B cell (primary cell): ENCODE measurements at regions not wholly inside any gene's neighbourhood (a gene's known extent, or its start where the extent isn't known, plus 50 kb on each side); places are given as distances from the start of the nearest gene placed in this dataset.

Experiments used
- ATAC-seq: fragments of 200-7000 bp; cut with Tn5 transposase; one replicate; pipeline ENCODE4 v1.10.0; 2021; ENCODE audit warnings: low read depth, mild to moderate bottlenecking, moderate number of reproducible peaks, moderate library complexity
- CTCF ChIA-PET: fragments of 350-600 bp; sonication (Branson Sonifier 250); formaldehyde crosslinking; loops from one replicate; lab custom pipeline; 2021; ENCODE audit warnings: antibody characterized with exemption, inconsistent platforms; lab: Charles Lee
- POLR2A ChIA-PET: fragments of 350-600 bp; sonication (Branson Sonifier 250); formaldehyde crosslinking; loops from one replicate; lab custom pipeline; 2021; ENCODE audit warnings: antibody characterized with exemption; lab: Charles Lee
- DNase-seq: peaks from one replicate; pipeline ENCODE4 v3.0.0; 2013
- H2AFZ ChIP-seq: 2 replicates; pipeline ENCODE4 v1.6.1; 2012; ENCODE audit warnings: mild to moderate bottlenecking, low read depth, low read length; ENCODE audit not compliant: insufficient read depth, poor library complexity, severe bottlenecking
- H3K27ac ChIP-seq, 2 donors: 1 replicate in 1 of 2; 2 replicates in 1 of 2; pipeline ENCODE4 v1.5.1; 2012 to 2013; ENCODE audit warnings: low read length in 2 of 2, mild to moderate bottlenecking in 2 of 2, moderate library complexity in 1 of 2
- H3K27me3 ChIP-seq, 4 experiments: fragments of 200-600 bp in 1 of 4; sonication (generic) in 1 of 4; replicated peaks in 1 of 4; 1 replicate in 2 of 4; 2 replicates in 2 of 4; pipeline versions ENCODE4 v1.6.1 to v1.7.0; 2013 to 2016; ENCODE audit warnings: low read length in 3 of 4, mild to moderate bottlenecking in 2 of 4, mixed read lengths in 1 of 4, moderate library complexity in 1 of 4; ENCODE audit not compliant: insufficient read depth in 4 of 4, control insufficient read depth in 3 of 4; ENCODE audit errors: control extremely low read depth in 1 of 4
- H3K36me3 ChIP-seq, 2 experiments: replicated peaks in 1 of 2; 1 replicate in 1 of 2; 2 replicates in 1 of 2; pipeline versions ENCODE4 v1.6.1 to v1.7.1; 2013; ENCODE audit warnings: low read length in 1 of 2; ENCODE audit not compliant: insufficient read depth in 2 of 2, control insufficient read depth in 1 of 2; ENCODE audit errors: control extremely low read depth in 1 of 2, extremely low read depth in 1 of 2
- H3K4me1 ChIP-seq, 2 donors: fragments of 200-600 bp in 1 of 2; sonication (generic) in 1 of 2; 1 replicate in 1 of 2; 2 replicates in 1 of 2; pipeline versions ENCODE4 v1.5.1 to v1.6.1; 2013 to 2017; ENCODE audit warnings: low read length in 2 of 2; ENCODE audit not compliant: control insufficient read depth in 2 of 2, insufficient read depth in 2 of 2
- H3K4me2 ChIP-seq: replicated peaks from 2 replicates; pipeline ENCODE3; 2012; ENCODE audit warnings: mild to moderate bottlenecking, low read depth, low read length; ENCODE audit not compliant: poor library complexity, severe bottlenecking
- H3K4me3 ChIP-seq, 5 experiments: fragments of 200-600 bp in 1 of 5; sonication (generic) in 1 of 5; 1 replicate in 3 of 5; 2 replicates in 2 of 5; pipeline versions ENCODE4 v1.5.1 to v1.7.0; 2011 to 2016; ENCODE audit warnings: low read length in 4 of 5, mild to moderate bottlenecking in 4 of 5, low read depth in 2 of 5, control low read depth in 1 of 5, moderate library complexity in 1 of 5; ENCODE audit not compliant: insufficient read depth in 1 of 5; ENCODE audit errors: control extremely low read depth in 1 of 5, extremely low read depth in 1 of 5
- H3K79me2 ChIP-seq: fragments of 200-600 bp; sonication (generic); one replicate; pipeline ENCODE4 v1.6.0; 2016; ENCODE audit warnings: low read length; ENCODE audit not compliant: control insufficient read depth, insufficient read depth
- H3K9ac ChIP-seq: fragments of 200-600 bp; sonication (generic); 2 replicates; pipeline ENCODE4 v1.6.1; 2017; ENCODE audit warnings: mild to moderate bottlenecking, low read length, moderate library complexity
- H3K9me3 ChIP-seq, 3 donors: one replicate each; pipeline versions ENCODE4 v1.6.1 to v1.7.1; 2013; ENCODE audit warnings: low read length in 2 of 3; ENCODE audit not compliant: control insufficient read depth in 2 of 3, insufficient read depth in 1 of 3; ENCODE audit errors: control extremely low read depth in 1 of 3
- H4K20me1 ChIP-seq: 2 replicates; pipeline ENCODE4 v1.6.0; 2012; ENCODE audit warnings: mild to moderate bottlenecking, low read length; ENCODE audit not compliant: insufficient read depth, control insufficient read depth, poor library complexity, severe bottlenecking
- H3K27ac Mint-ChIP-seq: one replicate; pipeline ENCODE4 v1.8.0; 2021; ENCODE audit warnings: mixed read lengths
- H3K27me3 Mint-ChIP-seq: one replicate; pipeline ENCODE4 v1.8.0; 2021; ENCODE audit warnings: mixed read lengths
- H3K4me1 Mint-ChIP-seq: one replicate; pipeline ENCODE4 v1.8.0; 2021; ENCODE audit warnings: mixed read lengths
- H3K4me3 Mint-ChIP-seq: one replicate; pipeline ENCODE4 v1.8.0; 2021; ENCODE audit warnings: mixed read lengths
- H3K9me3 Mint-ChIP-seq: one replicate; pipeline ENCODE4 v1.8.0; 2022; ENCODE audit warnings: mixed read lengths; ENCODE audit not compliant: insufficient read depth
- EZH2 ChIP-seq: IDR thresholded peaks from 2 replicates; pipeline ENCODE4 v1.6.1; 2012; ENCODE audit warnings: borderline replicate concordance, low read depth, mild to moderate bottlenecking, moderate library complexity, low read length; ENCODE audit not compliant: insufficient read depth, poor library complexity, severe bottlenecking
- WGBS: methylation state at CpG from one replicate; pipeline ENCODE4 v1.1.5; 2013; ENCODE audit warnings: missing lambda C conversion rate; ENCODE audit not compliant: insufficient coverage; 5-methylcytosine and 5-hydroxymethylcytosine counted together
- intact Hi-C: fragments of 100-400 bp; cut with micrococcal nuclease; formaldehyde crosslinking; loops from one replicate; pipeline ENCODE4 v1.10.0; 2022
- TF ChIP-seq, protein P1 (sequence below): fragments of 200-600 bp; IDR thresholded peaks from one replicate; pipeline ENCODE4 v1.8.0; 2022; ENCODE audit warnings: antibody characterized with exemption, mild to moderate bottlenecking

DNA sequence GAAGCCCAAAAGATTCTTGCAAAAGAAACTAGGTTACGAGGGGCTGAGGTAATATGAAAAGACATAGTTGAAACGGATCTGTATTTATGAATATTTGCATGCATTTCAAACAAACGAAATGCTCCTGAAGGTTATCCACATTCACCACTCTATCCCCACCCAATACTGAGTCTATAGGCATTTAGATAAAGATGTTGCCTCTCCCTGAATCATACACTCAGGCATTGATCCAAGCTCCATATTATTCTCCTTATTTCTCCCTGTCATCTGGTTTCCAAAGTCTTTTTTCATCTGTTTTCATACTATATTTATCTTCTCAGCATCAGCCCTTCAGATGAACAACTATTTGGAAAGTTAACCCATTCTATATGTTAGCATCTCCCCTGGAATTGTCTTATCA, 492.5 kb upstream of the TGFBR2 start:
- WGBS, result no CpG with 5 or more reads among the region's 3 CpGs
- CTCF ChIA-PET, result interaction anchor here (0.7 to 8.4 kb wide), 16 partner anchors 12 to 1018 kb away, joined by 3 to 80 read pairs (median 4); no protein-coding TSS in a partner anchor
- Histone ChIP-seq H4K20me1 (no peaks in the 10 kb centered on the region), H3K79me2 (no peaks in the 10 kb centered on the region), H3K27ac (no peak overlapping the region), H3K4me3 (no peak overlapping the region), H3K4me2 (no peak overlapping the region), H3K27me3 (no peaks in the 10 kb centered on the region), H2AFZ (no peak overlapping the region), H3K9me3 (no peaks in the 10 kb centered on the region), H3K36me3 (no peaks in the 10 kb centered on the region), H3K4me1 (no peaks in the 10 kb centered on the region), H3K9ac (no peak overlapping the region)
- no peak for DNase-seq
- Mint-ChIP-seq H3K9me3 (no peaks in the 10 kb centered on the region), H3K27me3 (no peaks in the 10 kb centered on the region), H3K4me3 (no peak overlapping the region), H3K4me1 (peaks cover 6% of the 10 kb centered on the region), H3K27ac (no peak overlapping the region)
- POLR2A ChIA-PET, result no interaction called here
- no peak for TF ChIP-seq EZH2
- TF ChIP-seq, protein P1, sequence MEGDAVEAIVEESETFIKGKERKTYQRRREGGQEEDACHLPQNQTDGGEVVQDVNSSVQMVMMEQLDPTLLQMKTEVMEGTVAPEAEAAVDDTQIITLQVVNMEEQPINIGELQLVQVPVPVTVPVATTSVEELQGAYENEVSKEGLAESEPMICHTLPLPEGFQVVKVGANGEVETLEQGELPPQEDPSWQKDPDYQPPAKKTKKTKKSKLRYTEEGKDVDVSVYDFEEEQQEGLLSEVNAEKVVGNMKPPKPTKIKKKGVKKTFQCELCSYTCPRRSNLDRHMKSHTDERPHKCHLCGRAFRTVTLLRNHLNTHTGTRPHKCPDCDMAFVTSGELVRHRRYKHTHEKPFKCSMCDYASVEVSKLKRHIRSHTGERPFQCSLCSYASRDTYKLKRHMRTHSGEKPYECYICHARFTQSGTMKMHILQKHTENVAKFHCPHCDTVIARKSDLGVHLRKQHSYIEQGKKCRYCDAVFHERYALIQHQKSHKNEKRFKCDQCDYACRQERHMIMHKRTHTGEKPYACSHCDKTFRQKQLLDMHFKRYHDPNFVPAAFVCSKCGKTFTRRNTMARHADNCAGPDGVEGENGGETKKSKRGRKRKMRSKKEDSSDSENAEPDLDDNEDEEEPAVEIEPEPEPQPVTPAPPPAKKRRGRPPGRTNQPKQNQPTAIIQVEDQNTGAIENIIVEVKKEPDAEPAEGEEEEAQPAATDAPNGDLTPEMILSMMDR, result no peak
- ATAC-seq, result no peak
- intact Hi-C loops, result loop anchor here (1.0 to 10.0 kb wide), 5 partner anchors 71 to 637 kb away; no protein-coding TSS in a partner anchor

DNA sequence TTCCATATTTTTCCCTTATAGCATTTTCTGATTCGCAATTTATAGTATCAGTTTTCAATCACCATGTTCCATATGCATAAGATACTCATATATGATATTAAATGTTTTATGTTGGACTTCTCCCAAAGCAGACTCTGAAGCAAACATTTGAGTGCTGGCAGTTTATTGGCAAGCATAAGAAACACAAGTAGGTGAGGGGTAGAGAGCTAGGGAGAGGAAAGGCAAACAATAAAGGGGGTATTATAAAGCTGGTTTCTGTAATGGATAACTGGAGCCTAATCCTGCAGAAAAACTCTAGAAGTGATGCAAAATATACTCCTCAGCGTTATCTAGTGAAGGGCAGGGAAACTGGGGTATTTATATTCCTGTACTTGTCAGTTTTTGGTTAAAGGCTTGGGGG, 491.5 kb upstream of the TGFBR2 start:
- no peak overlapping the region for H2AFZ ChIP-seq
- no peak overlapping the region for H3K27ac ChIP-seq
- WGBS, result 86% methylated on average over 1 of the region's 2 CpGs
- no peaks in the 10 kb centered on the region for H3K27me3 ChIP-seq
- no peak overlapping the region for H3K4me3 ChIP-seq
- H3K9me3 Mint-ChIP-seq, result no peaks in the 10 kb centered on the region
- no peaks in the 10 kb centered on the region for H3K36me3 ChIP-seq
- no peak overlapping the region for H3K27ac Mint-ChIP-seq
- ATAC-seq (no peak), DNase-seq (no peak)
- no peak overlapping the region for H3K4me3 Mint-ChIP-seq
- TF ChIP-seq, protein P1, result no peak
- TF ChIP-seq EZH2, result no peak
- intact Hi-C loops, result loop anchor here (10.0 kb wide), 1 partner anchor 520 kb away; no protein-coding TSS in a partner anchor
- ChIA-PET POLR2A (no interaction called here), CTCF (interaction anchor here (0.9 to 8.4 kb wide), 3 partner anchors 72 to 579 kb away, joined by 4 to 80 read pairs (median 74); no protein-coding TSS in a partner anchor)
- H3K9ac ChIP-seq, result no peak overlapping the region
- H3K4me2 ChIP-seq, result no peak overlapping the region
- no peaks in the 10 kb centered on the region for H3K27me3 Mint-ChIP-seq
- no peaks in the 10 kb centered on the region for H3K9me3 ChIP-seq
- H3K4me1 Mint-ChIP-seq, result peaks cover 6% of the 10 kb centered on the region
- H3K4me1 ChIP-seq, result no peaks in the 10 kb centered on the region
- no peaks in the 10 kb centered on the region for H4K20me1 ChIP-seq
- H3K79me2 ChIP-seq, result no peaks in the 10 kb centered on the region
